HG03457 (cell line): ENCODE measurements at regions not wholly inside any gene's neighbourhood (a gene's known extent, or its start where the extent isn't known, plus 50 kb on each side); places are given as distances from the start of the nearest gene placed in this dataset.
"Not testable (repeated sequence)": the region's sequence is repeated elsewhere in the genome, so short reads cannot be mapped to it uniquely, and the experiment has no call there.

Experiments used
- ATAC-seq: cut with Tn5 transposase; IDR thresholded peaks from one replicate; pipeline ENCODE4 v1.9.1; 2021; ENCODE audit warnings: moderate number of reproducible peaks; ENCODE audit not compliant: unreplicated experiment

DNA sequence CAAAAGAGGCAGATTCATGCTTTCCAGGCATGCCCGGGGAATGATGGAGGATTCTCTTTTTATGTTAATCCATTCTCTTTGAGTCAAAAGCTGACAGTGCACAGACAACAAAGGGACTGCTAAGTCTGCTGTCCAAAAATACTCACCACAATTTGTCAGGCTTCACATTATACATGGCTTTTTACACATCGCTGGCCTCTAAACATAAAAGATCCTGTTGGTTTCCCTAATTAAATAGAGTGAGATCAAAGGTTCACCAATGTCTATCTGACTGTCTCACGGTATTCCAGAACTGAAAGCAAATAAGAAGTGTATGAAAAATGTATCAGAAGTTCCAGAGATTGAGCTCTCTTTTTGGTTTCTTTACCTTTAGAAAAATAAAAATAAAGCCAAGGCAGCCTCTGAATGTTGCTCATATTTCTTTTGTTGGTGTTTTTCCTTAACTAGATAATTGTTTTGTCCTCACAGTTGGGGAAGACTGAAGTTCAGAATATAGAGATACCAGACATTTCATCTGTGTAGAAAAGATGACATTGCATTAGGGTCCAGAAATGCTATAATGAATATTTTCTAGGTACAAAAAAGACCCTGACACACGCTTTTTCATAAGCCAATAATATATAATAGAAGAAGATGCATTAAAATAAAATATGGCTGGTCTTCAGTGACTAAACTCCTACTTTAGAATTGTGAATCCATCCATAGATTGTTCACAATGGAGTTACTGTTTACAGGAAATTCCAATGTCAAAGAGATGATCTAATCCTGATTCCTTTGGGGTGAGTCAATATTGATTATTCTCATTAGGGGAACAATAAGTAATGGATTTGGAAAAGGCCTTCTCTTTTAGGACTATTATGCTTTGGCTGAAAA, 688.2 kb upstream of the CDH6 start:
- ATAC-seq, result no peak

DNA sequence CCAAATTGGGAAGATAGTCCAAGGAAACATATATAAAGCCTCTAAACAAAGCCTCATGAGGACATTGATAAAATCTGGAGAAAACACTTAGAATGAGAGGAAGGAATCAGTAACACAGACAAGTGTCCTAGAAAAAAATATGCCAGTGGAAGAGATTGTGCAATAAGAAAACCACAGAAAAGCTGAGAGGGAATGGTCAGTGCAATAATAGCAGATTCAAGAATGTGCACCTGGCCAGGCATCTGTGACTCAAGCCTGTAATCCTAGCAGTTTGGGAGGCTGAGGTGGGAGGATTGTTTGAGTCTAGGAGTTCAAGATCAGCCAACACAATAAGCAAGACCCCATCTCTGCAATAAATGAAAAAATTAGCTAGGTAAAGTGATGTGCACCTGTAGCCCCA, 691.2 kb upstream of the CDH6 start:
- ATAC-seq, result no peak

DNA sequence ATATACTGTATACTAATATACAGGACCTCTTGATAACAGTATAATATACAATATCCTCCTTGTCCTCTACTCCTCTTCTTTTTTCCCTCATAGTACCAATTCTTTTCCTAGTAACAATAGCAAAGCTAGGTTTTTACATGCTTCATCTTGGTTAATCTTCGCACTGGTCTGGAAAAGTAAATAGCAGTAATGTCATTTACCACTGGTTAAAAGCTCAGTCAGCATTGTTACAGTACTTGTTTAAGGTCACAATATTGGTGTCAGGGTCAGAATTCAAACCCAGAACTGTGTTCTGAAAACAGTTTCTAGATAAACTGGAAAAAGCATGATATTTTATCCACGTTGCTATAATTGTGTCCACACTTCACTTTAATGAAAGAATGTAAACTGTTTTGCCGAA, 692.4 kb upstream of the CDH6 start:
- no peak for ATAC-seq

DNA sequence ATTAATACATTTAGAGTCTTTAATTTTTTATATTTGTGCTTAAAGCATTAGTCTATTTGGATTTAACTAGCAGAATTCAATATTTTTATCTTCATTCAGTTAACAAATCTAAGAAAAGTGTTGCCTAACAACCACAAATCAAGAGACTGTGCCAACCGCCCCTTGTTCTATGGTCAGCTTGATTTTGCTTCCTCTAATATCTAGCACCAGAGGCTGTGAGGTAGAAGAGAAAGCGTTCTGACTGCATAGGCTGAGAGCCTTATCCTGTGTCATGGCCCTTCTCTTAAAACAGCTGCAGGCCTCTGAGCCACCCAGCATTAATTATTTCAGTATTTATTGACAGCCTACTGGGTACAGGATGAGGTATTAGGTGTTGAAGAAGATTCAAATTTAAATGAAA, 693.0 kb upstream of the CDH6 start:
- ATAC-seq, result no peak

DNA sequence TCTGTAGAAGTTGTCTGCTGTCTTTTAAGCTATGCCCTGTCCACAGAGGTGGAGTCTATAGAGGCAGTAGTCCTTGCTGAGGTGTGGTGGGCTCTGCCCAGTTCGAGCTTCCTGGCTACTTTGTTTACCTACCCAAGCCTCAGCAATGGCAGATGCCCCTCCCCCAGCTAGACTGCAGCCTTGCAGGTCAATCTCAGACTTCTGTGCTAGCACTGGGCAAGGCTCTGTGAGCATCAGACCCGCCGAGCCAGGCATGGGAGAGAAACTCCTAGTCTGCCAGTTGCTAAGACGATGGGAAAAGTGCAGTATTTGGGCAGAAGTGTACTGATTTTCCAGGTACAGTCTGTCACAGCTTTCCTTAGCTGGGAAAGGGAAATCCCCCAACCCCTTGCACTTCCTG, 694.1 kb upstream of the CDH6 start:
- no peak for ATAC-seq

DNA sequence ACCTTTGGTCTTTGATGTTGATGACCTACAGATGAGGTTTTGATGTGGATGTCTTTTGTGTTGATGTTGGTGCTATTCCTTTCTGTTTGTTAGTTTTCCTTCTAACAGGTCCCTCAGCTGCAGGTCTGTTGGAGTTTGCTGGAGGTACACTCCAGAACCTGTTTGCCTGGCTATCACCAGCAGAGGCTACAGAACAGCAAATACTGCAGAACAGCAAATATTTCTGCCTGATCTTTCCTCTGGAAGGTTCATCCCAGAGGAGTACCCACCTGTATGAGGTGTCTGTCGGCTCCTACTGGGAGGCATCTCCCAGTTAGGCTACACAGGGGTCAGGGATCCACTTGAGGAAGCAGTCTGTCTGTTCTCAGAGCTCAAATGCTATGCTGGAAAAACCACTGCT, 694.5 kb upstream of the CDH6 start:
- no peak for ATAC-seq

DNA sequence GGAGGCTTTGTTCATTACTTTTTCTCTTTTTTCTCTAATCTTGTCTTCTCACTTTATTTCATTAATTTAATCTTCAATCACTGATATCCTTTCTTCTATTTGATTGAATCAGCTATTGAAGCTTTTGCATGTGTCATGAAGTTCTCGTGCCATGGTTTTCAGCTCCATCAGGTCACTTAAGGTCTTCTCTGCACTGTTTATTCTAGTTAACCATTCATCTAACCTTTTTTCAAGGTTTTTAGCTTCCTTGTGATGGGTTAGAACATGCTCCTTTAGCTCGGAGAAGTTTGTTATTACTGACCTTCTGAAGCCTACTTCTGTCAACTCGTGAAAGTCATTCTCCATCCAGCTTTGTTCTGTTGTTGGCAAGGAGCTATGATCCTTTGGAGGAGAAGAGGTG, 695.0 kb upstream of the CDH6 start:
- ATAC-seq, result not testable (repeated sequence)

DNA sequence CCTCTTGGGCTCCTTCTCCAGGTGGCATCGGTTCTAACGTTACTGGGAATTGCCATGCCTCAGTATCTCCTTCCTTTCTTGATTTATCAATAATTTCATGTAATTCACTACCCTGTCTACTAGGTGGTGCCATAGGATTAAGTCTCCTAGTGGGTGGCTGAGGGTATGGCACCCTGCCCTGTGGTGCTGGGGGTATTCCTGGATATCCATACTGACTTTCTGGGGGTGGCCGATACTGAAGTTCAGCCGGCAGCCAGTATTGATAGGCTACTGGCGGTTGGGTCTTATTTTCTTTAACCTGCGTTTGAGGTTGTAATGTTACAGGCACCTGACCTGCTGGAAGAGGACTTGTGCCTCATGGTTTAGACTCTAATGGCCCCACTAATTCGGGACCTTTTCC, 699.4 kb upstream of the CDH6 start:
- not testable (repeated sequence) for ATAC-seq

DNA sequence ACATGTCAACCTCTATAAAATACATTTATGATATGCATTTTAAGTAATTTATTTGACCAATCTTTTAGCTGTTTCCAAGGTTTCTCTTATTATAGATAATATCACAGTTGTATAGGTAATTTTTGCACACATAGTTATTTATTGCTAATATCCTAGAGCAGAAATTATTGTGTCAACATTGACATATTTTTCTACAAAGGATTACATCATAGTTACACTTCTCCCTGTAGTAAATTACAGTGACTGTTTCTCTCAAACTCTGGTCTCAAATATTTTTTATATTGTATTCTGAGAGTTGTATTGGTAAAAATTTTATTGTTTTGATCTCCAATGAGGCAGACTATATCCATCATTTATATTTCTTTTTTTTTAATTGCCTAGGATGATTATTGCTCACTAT, 714.4 kb upstream of the CDH6 start:
- no peak for ATAC-seq

DNA sequence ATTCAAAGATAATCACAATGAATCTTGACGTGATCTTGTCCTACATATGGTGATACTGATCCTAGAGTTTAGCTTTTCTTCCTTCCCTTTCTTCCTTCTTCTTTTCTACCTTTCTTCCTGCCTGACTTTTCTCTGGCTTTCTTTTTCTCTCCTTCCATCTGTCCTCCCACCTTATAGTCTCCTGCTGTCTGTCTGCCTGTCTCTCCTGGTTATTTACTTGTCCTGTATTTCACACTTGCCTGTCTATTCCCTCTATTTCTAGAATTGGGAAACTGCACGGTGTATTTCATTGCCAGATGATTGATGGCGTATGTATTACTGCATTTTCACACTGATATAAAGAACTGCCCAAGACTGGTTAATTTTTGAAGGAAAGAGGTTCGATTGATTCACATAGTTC, 718.1 kb upstream of the CDH6 start:
- no peak for ATAC-seq

DNA sequence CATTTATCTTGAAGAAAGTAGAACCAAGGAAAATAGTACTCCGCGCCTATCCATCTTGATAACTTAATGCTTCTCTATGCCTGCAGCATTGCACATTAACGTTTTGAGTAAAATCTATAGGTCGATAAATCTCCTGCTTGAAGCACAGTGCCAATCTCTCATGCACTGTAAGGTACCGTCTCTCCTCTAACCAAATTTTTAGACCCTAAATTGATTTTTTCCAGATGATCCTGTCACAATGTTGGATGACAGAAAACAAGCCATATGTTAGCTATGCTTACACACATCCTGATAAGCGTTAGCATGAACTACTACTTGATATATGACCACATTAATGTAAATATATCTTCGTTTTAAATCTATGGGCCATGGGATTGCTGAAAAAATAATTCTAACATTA, 723.8 kb upstream of the CDH6 start:
- no peak for ATAC-seq

DNA sequence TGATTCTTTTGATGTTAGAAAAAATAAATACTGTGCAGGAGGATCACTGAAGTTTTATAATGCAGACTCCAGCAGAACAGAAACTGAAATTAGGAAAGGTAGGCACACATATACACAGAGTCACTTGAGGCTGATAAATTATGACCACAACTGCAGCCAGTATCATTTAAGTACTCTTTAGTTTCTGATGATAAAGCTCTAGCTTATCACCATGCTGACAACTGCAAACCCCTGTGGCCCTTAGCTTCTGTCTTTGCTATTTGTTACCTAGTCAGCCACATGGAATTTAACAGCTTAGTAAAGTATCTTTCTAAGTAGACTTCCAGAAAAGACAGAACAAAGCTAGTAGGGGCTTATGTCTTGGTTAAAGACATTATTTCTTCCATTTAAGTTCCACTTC, 734.8 kb upstream of the CDH6 start:
- ATAC-seq, result no peak

DNA sequence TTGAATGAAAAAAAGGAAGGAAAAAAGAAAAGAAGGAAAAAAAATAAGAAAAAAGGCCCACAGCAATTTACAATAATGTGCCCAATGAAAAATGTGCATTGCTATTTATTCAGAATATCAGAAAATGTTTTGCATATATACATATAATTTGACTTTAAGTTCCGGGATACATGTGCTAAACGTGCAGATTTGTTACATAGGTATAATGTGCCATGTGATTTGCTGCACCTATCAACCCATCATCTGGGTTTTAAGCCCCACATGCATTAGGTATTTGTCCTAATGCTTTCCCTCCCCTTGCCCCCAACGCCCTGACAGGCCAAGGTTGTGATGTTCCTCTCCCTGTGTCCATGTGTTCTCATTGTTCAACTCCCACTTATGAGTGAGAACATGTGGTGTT, 738.0 kb upstream of the CDH6 start:
- ATAC-seq, result not testable (repeated sequence)

DNA sequence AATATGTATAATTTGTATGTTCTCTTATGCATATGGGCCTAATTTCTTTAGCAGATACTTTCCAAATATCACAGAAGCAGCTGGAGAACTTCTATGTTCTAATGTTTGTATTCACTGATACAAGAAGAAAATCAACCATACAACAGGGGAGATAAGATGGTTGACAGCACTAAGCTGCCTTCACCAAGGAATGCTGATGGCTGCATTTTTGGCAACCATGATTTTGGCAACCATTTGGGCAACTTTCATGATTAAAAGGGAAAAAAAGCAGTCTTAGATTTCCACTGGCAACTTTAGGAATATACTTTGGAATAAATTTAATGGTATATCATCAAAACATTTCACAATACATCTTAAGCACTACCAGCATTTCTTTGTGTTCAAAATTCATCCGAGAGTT, 740.3 kb upstream of the CDH6 start:
- ATAC-seq, result no peak

DNA sequence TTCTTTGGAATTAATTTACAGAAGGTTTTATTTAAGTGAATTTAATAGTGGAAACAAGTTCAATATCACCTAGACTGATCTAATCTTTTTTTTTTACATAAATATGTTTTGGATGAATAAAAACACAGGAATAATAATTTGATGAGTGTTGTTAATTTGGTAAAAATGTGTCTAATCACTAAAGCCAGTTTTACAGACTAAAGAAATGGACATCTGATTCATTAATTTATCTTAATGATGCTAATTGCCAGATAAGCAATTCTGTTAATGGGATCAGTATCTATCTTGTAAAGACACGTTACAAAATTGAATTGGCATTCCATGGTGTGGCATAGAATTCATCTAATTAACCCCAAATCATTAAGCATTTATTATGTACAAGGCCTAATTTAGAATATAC, 743.3 kb upstream of the CDH6 start:
- no peak for ATAC-seq

DNA sequence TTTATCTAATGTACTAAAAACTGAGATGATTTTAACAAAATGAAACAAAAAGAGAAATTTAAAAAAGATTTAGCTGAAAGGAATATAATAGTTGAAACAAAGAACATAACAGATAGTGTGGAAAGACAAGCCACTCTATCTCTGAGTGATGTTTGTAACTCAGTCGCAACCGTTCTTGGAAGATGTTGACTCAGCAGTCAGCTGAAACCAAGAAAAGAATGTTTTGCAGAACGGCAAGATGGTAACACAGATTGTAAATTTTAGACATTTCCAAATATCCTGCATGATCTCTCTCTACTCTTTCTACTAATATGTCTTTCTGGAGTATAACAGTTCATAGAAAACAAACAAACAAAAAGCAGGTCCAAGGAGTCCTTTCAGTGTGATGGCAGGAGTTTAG, 746.1 kb upstream of the CDH6 start:
- ATAC-seq, result no peak

DNA sequence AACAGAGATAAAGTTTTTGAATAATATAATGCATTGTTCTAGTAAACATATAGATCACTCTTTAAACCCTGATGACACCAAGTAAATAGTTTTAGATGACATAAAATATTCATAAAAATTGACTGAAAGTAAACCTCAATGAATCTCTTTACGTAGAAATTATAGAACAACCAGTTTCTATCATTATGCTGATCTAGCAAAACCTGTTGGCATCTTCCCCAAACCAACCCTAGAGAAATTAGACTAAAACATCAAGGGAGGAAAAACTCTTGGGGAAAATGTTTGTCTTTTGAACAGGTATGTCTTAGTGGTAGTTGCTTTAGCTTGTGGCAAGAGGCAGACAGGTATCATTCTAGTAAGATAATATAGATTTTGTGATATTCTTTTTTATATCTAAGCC, 747.0 kb upstream of the CDH6 start:
- ATAC-seq, result no peak

DNA sequence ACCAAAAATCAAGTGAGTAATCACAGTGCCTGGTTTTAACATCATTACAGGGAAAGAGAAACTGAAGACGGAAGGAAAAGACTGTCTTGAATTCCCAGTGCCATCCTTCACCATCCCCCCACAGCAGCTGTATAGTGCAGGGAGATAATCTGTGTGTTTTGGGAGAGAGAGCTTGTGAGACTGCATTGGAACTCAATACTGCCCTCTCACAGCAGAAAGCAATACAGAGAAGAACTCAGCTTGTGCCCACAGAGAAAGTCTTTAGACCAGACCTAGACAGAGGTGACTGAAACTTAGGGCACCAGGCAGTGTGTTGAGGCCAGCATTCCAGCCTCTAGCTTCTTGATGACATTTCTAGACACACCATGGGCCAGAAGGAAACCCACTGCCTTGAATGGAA, 754.7 kb upstream of the CDH6 start:
- ATAC-seq, result no peak

DNA sequence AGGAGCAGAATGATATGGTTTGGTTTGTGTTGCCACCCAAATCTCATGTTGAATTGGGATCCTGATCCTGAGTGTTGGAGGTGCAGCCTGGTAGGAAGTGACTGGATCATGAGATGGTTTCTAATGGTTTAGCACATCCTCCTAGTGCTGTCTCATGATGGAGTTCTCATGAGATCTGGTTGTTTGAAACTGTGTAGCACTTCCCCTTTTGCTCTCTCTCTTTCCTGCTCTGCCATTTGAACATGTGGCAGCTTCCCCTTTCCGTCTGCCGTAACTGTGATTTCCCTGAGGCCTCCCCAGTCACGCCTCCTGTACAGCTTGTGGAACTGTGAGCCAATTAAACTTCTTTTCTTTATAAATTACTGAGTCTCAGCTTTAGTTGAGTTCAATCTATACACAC, 756.8 kb upstream of the CDH6 start:
- ATAC-seq, result no peak

DNA sequence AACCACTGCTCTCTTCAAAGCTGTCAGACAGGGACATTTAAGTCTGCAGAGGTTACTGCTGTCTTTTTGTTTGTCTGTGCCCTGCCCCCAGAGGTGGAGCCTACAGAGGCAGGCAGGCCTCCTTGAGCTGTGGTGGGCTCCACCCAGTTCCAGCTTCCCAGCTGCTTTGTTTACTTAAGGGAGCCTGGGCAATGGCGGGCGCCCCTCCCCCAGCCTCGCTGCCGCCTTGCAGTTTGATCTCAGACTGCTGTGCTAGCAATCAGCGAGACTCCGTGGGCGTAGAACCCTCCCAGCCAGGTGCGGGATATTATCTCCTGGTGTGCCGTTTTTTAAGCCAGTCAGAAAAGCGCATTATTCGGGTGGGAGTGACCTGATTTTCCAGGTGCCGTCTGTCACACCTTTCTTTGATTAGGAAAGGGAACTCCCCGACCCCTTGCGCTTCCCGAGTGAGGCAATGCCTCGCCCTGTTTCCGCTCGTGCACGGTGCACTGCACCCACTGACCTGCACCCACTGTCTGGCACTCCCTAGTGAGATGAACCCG, 764.5 kb upstream of the CDH6 start:
- not testable (repeated sequence) for ATAC-seq

DNA sequence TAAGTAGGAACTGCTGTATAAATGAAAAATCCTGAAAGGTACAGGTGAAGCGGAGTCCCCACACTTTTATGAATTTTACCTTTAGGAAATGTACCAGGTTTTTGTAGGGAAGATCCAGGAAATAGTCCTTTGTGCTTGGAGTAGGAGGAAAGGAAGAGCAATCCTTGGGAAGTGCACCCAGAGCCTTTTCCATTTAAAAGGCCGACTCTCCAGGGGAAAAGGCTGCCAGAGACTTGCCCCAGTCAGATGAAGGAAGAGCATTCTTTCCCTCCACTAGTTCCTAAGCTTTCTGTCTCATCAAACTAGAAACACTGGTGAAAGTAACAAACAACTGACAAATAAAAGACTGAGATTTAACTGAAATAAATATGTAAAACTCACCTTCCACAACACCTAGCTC, 779.4 kb upstream of the CDH6 start:
- ATAC-seq, result no peak

DNA sequence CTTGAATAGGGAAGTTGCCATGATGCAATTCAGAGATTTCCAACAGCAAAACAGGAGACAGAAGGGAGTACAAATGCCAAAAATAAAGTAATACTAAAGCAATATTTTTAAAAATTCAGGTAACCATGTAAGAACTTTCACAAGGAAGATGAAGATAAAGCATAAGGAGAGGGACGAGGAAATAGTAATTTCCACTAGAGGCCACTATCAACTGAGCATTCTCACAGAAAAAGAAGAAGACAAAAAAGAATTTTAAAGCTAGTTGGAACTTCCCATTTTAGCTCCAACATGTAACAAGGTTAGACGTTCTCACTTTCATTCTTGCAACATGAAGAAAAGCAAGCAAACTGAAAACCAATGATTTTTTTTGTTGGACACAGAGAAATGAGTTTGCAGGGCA, 779.9 kb upstream of the CDH6 start:
- no peak for ATAC-seq

DNA sequence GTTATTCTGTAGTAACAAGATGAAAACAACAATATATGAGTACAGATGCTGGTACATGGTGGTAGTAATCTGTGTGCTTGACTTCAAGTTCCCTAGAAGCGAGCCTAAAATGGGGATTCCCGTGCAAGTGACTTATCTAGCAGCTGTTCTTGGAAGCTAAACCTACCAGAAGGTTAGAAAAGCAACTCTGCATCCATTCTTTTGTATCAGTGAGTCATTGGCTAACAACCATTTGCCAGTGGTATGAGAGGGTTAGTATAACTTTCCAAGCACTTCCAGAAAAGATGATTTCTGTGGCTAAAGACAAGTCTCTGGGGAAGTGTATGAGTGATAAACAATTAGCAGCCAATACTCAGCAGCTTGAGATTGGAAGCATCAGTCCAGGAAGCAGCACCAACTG, 787.7 kb upstream of the CDH6 start:
- no peak for ATAC-seq
